ENCODE measurements at regions not wholly inside any gene's neighbourhood (a gene's known extent, or its start where the extent isn't known, plus 50 kb on each side); places are given as distances from the start of the nearest gene placed in this dataset.

DNA sequence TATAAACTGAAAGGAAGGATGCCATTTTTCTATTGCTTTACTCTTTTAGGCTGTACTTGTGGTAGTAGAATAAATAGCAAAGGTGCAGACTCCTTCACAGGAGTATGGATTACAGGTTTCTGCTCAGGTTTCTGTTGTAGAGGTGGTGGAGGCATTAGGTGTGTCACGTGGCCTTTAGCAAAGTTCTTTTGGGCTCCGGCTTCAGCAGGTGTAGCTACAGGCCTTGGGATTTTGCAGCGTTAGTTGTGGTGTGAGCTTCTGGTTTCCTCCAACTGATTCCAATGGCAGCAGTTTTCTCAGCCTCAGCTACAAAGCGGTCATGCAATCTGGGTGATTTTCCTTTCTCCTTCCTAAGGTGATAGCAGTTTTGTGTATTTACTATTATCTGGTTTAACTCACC is 255.8 kb upstream of the GK2 start:
- no peak overlapping the region for H3K27ac Mint-ChIP-seq
- Histone ChIP-seq H3K4me1 (ENCODE audit: insufficient read depth, low read length) (no peaks in the 10 kb centered on the region), H3K27ac (ENCODE audit: low read depth in 1 of 2, low read length in 2 of 2) (no peak overlapping the region), H3K4me3 (ENCODE audit: low read length) (no peak overlapping the region), H3K9me3 (ENCODE audit: control insufficient read depth in 1 of 2, insufficient read depth in 1 of 2, low read length in 2 of 2) (peaks cover 0 to 4% of the 10 kb centered on the region in 2 experiments), H3K27me3 (ENCODE audit: control insufficient read depth in 1 of 2, insufficient read depth in 2 of 2, low read length in 2 of 2) (no peaks in the 10 kb centered on the region), H3K36me3 (ENCODE audit: insufficient read depth, low read length) (no peaks in the 10 kb centered on the region)
- ChIA-PET CTCF (no interaction called here), POLR2A (interaction anchor here (0.8 kb wide), 1 partner anchor 165 kb away, joined by 3 read pairs; no protein-coding TSS in a partner anchor)
- no peaks in the 10 kb centered on the region for H3K4me1 Mint-ChIP-seq (ENCODE audit: low read depth)
- H3K9me3 Mint-ChIP-seq, result peaks cover 3% of the 10 kb centered on the region
- no peak overlapping the region for H3K4me3 Mint-ChIP-seq
- TF ChIP-seq CTCF (IDR thresholded peaks at IDR 0.05), result no peak
- ATAC-seq (ENCODE audit: poor library complexity), result no peak
- intact Hi-C loops (cut with DNase I, micrococcal nuclease), result no loop called here
- H3K36me3 Mint-ChIP-seq (ENCODE audit: low read depth), result no peaks in the 10 kb centered on the region
- no peak for DNase-seq
- H3K27me3 Mint-ChIP-seq, result peaks cover 4% of the 10 kb centered on the region

DNA sequence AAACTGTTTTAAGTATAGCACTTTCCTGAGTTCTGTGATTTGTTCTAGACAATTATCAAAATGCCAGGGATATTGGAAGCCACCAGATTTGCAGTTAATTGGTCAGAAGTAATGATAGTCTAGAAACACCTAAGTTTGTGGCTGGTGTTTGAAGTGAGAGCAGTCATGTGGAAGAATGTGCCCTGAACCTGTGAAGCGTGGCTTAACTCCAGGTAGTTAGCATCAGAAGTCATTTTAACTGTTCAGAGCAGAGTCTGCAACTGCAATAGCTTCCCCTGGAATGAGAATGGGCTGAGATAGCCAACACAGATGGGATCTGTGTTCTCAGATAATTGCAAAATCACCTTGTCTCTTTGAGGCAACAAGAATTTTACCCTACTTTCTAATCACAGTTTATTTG is 255.1 kb upstream of the GK2 start:
- intact Hi-C loops (cut with DNase I, micrococcal nuclease), result no loop called here
- H3K4me3 Mint-ChIP-seq, result no peak overlapping the region
- H3K36me3 Mint-ChIP-seq (ENCODE audit: low read depth), result no peaks in the 10 kb centered on the region

GRCh38 chr4:79662651-79663050 is 254.6 kb upstream of the GK2 start:
- H3K9me3 ChIP-seq (ENCODE audit: control insufficient read depth in 1 of 2, insufficient read depth in 1 of 2, low read length in 2 of 2), result peaks cover 4% of the 10 kb centered on the region in 2 experiments
- CTCF ChIA-PET, result no interaction called here
- H3K4me1 ChIP-seq (ENCODE audit: insufficient read depth, low read length), result no peaks in the 10 kb centered on the region
- H3K27ac ChIP-seq (ENCODE audit: low read depth in 1 of 2, low read length in 2 of 2), result no peak overlapping the region
- no peaks in the 10 kb centered on the region for H3K27me3 ChIP-seq (ENCODE audit: control insufficient read depth in 1 of 2, insufficient read depth in 2 of 2, low read length in 2 of 2)
- no peak overlapping the region for H3K4me3 ChIP-seq (ENCODE audit: low read length)
- no peak for ATAC-seq (ENCODE audit: poor library complexity)
- H3K9me3 Mint-ChIP-seq, result peaks cover 3% of the 10 kb centered on the region
- H3K36me3 Mint-ChIP-seq (ENCODE audit: low read depth), result no peaks in the 10 kb centered on the region
- H3K36me3 ChIP-seq (ENCODE audit: insufficient read depth, low read length), result no peaks in the 10 kb centered on the region
- no peak overlapping the region for H3K27ac Mint-ChIP-seq
- H3K4me1 Mint-ChIP-seq (ENCODE audit: low read depth), result no peaks in the 10 kb centered on the region
- intact Hi-C loops (cut with DNase I, micrococcal nuclease), result no loop called here
- peaks cover 4% of the 10 kb centered on the region for H3K27me3 Mint-ChIP-seq
- TF ChIP-seq CTCF (IDR thresholded peaks at IDR 0.05), result no peak
- DNase-seq, result no peak
- POLR2A ChIA-PET, result no interaction called here
- H3K4me3 Mint-ChIP-seq, result no peak overlapping the region

More for the DNA sequence above, 255.1 kb upstream of the GK2 start:
- H3K27me3 Mint-ChIP-seq, result peaks cover 4% of the 10 kb centered on the region
- H3K4me1 ChIP-seq (ENCODE audit: insufficient read depth, low read length), result no peaks in the 10 kb centered on the region
- no peaks in the 10 kb centered on the region for H3K27me3 ChIP-seq (ENCODE audit: control insufficient read depth in 1 of 2, insufficient read depth in 2 of 2, low read length in 2 of 2)
- no peak for TF ChIP-seq CTCF (IDR thresholded peaks at IDR 0.05)
- H3K36me3 ChIP-seq (ENCODE audit: insufficient read depth, low read length), result no peaks in the 10 kb centered on the region
- no peak overlapping the region for H3K27ac ChIP-seq (ENCODE audit: low read depth in 1 of 2, low read length in 2 of 2)
- H3K9me3 Mint-ChIP-seq, result peaks cover 3% of the 10 kb centered on the region
- peaks cover 1 to 4% of the 10 kb centered on the region in 2 experiments for H3K9me3 ChIP-seq (ENCODE audit: control insufficient read depth in 1 of 2, insufficient read depth in 1 of 2, low read length in 2 of 2)
- H3K4me3 ChIP-seq (ENCODE audit: low read length), result no peak overlapping the region
- H3K27ac Mint-ChIP-seq, result no peak overlapping the region
- ATAC-seq (ENCODE audit: poor library complexity) (no peak), DNase-seq (no peak)
- ChIA-PET POLR2A (no interaction called here), CTCF (no interaction called here)
- no peaks in the 10 kb centered on the region for H3K4me1 Mint-ChIP-seq (ENCODE audit: low read depth)
